ENCODE measurements at regions not wholly inside any gene's neighbourhood (a gene's known extent, or its start where the extent isn't known, plus 50 kb on each side); places are given as distances from the start of the nearest gene placed in this dataset.

DNA sequence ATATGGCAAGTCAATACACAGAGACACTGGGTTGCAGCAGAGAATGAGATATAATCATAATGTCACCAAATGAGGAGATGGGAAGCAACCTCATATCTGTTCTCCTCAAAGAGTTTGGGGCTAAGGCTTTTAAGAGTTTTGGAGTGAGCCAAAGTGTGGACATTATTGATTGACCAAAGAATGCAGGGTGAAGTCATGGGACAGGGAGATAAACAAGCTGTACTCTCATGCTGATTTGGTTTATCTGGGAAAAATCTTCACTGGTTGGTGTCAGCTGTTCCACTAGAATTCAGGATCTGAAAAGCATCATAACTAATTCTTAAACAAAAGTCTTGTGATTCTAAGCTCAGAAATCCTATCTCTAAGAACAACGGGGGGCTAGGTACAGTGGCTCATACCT is 585.9 kb upstream of the NRP1 start:
- TF ChIP-seq, protein P1, sequence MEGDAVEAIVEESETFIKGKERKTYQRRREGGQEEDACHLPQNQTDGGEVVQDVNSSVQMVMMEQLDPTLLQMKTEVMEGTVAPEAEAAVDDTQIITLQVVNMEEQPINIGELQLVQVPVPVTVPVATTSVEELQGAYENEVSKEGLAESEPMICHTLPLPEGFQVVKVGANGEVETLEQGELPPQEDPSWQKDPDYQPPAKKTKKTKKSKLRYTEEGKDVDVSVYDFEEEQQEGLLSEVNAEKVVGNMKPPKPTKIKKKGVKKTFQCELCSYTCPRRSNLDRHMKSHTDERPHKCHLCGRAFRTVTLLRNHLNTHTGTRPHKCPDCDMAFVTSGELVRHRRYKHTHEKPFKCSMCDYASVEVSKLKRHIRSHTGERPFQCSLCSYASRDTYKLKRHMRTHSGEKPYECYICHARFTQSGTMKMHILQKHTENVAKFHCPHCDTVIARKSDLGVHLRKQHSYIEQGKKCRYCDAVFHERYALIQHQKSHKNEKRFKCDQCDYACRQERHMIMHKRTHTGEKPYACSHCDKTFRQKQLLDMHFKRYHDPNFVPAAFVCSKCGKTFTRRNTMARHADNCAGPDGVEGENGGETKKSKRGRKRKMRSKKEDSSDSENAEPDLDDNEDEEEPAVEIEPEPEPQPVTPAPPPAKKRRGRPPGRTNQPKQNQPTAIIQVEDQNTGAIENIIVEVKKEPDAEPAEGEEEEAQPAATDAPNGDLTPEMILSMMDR (IDR thresholded peaks at IDR 0.05), result no peak
- TF ChIP-seq POLR2A (IDR thresholded peaks at IDR 0.05), result no peak
